ENCODE measurements at regions not wholly inside any gene's neighbourhood (a gene's known extent, or its start where the extent isn't known, plus 50 kb on each side); places are given as distances from the start of the nearest gene placed in this dataset.

DNA sequence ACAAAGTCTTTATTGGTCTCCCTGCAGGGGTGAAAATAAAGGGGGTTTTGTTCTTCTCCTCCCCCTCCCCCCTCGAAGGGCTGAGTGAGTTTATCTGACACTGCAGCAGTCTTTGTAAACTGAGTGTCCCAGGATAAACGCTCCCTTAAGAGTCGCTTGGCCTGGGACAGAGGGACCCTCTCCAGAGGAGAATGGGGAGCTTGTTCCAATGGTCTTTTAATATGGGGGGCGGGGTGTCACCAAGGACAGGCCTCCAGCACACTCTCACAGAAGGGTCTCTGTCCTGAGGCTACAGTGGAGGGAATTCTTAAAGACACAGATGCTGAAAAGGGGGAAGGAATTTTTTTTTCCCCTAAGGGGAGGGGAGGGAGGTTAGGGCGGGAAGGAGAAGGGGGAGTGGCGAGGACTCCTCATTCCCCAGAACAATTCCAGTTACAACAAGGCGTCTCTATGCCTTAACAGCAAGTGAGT, 455.5 kb downstream of the SOX9 start:
- Histone ChIP-seq H3K27ac (no peak overlapping the region), H3K36me3 (no peaks in the 10 kb centered on the region), H3K4me1 (no peaks in the 10 kb centered on the region), H3K4me3 (no peak overlapping the region), H3K9me3 (no peaks in the 10 kb centered on the region), H3K27me3 (no peaks in the 10 kb centered on the region)
- TF ChIP-seq, protein P1, sequence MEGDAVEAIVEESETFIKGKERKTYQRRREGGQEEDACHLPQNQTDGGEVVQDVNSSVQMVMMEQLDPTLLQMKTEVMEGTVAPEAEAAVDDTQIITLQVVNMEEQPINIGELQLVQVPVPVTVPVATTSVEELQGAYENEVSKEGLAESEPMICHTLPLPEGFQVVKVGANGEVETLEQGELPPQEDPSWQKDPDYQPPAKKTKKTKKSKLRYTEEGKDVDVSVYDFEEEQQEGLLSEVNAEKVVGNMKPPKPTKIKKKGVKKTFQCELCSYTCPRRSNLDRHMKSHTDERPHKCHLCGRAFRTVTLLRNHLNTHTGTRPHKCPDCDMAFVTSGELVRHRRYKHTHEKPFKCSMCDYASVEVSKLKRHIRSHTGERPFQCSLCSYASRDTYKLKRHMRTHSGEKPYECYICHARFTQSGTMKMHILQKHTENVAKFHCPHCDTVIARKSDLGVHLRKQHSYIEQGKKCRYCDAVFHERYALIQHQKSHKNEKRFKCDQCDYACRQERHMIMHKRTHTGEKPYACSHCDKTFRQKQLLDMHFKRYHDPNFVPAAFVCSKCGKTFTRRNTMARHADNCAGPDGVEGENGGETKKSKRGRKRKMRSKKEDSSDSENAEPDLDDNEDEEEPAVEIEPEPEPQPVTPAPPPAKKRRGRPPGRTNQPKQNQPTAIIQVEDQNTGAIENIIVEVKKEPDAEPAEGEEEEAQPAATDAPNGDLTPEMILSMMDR (IDR thresholded peaks at IDR 0.05) = no peak
- DNase-seq (ENCODE audit: low spot score) = no peak

DNA sequence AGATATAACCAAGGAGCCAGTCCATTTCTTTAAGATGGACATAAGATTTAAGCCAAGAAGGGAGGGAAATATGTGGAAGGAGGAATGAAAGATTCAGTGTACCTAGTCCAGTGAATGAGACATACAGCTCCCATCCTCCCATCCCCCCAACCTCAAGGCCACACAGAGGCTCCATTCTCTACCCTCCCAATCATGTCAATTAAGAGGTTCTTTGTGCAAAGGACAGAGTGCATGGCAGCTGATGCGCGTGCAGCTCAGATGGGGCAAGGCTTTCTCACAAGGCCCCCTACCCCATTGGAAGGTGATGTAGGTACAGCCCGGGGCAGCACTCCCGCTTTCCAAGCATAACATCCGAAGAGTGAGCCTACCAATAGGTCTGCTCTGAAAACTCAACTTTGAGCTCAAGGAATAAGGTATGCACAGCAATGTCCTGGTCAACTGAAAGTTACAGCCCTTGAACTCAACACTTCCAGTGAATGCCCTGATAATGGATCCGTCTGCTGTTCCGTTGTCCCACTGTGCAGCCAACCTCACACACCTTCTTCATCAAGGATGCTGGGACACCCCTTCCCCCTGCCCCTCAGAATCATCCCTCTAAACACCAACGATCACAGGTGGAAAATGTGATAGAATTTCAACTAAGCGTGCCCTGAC, 458.1 kb downstream of the SOX9 start:
- TF ChIP-seq, protein P1 (IDR thresholded peaks at IDR 0.05) = no peak
- no peaks in the 10 kb centered on the region for H3K36me3 ChIP-seq
- no peaks in the 10 kb centered on the region for H3K9me3 ChIP-seq
- no peak overlapping the region for H3K27ac ChIP-seq
- no peaks in the 10 kb centered on the region for H3K4me1 ChIP-seq
- no peak overlapping the region for H3K4me3 ChIP-seq
- H3K27me3 ChIP-seq = no peaks in the 10 kb centered on the region
- no peak for DNase-seq (ENCODE audit: low spot score)

DNA sequence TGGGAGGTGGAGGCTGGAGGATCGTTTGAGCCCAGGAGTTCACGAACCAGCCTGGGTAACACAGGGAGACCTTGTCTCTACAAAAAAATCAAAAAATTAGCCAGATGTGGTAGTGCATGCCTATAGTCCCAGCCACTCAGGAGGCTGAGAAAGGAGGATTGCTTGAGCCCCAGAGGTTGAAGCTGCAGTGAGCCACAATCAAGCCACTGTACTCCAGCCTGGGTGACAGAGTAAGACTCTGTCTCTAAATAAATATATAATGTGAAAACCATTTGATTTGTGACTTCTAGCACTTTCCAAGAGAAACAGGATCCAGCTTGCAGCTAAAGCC, 459.1 kb downstream of the SOX9 start:
- TF ChIP-seq, protein P1 (IDR thresholded peaks at IDR 0.05) = no peak
- Histone ChIP-seq H3K27ac (no peak overlapping the region), H3K27me3 (no peaks in the 10 kb centered on the region)

DNA sequence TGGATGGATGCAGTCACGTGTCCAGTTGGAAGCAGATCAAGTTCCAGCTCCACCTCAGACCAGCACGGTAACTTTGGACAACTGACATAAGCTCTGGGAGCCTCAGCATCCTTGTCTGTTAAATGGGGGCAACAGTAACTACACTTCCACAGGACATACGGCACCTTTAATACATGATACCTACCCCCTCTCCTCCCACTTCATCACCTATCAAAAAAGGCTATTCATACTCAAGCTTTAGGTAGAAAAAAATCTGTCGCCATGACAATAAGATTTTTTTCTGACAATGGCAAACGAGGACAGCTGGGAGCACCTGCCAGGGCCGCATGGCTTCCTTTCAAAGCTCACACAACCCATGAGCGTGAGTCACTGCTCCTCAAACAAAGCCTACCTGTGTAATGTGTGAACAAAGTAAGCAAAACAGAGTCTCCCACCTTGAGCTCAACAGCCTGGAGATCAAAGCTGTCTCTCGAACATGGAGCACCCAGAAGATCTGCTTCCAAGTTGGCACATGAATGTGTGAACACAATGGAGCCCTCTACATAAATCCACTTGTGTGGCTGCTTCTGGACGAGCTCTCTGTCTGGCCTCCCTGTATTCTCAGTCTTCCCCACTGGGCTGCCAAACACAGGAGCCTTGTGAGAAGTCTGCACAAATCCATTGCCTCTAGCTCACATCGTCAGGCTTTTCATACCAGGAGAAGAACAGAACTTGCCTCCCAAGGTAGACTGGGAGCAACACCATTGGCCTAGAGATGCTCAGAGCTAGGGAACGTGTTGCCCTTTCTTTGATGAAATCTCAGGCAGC, 459.7 kb downstream of the SOX9 start:
- TF ChIP-seq, protein P1 (IDR thresholded peaks at IDR 0.05) = no peak
- Histone ChIP-seq H3K9me3 (no peaks in the 10 kb centered on the region), H3K27ac (no peak overlapping the region), H3K36me3 (no peaks in the 10 kb centered on the region), H3K27me3 (no peaks in the 10 kb centered on the region), H3K4me1 (no peaks in the 10 kb centered on the region), H3K4me3 (no peak overlapping the region)
- no peak for DNase-seq (ENCODE audit: low spot score)

More for the DNA sequence above, 459.1 kb downstream of the SOX9 start:
- no peaks in the 10 kb centered on the region for H3K9me3 ChIP-seq
- DNase-seq (ENCODE audit: low spot score) = no peak
- no peaks in the 10 kb centered on the region for H3K4me1 ChIP-seq
- no peaks in the 10 kb centered on the region for H3K36me3 ChIP-seq
- H3K4me3 ChIP-seq = no peak overlapping the region

DNA sequence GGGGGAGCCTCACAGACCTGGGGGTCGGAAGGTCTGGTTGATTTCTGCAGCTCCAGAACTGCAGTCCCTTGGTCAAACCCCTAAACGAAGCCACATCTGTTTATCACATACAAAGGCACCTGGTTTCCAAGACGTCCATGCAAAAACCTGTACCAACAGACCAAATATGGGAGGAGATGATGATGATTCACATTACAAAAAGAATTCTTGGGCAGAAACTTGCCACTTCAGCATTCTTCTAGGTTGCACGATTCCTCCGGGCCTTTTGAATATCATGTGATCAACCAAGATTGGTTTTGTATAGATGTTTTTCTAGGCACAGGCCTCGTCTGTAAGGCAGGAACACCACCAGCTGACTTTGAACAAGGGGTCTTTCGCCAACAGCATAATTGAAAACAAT, 466.3 kb downstream of the SOX9 start:
- no peak for DNase-seq (ENCODE audit: low spot score)
- H3K9me3 ChIP-seq = no peaks in the 10 kb centered on the region
- peaks cover under 1 to 12% of the 10 kb centered on the region in 2 donors for H3K27me3 ChIP-seq
- H3K27ac ChIP-seq = no peak overlapping the region
- H3K4me1 ChIP-seq = peaks cover 0 to 9% of the 10 kb centered on the region in 2 donors
- TF ChIP-seq, protein P1 (IDR thresholded peaks at IDR 0.05) = no peak
- no peaks in the 10 kb centered on the region for H3K36me3 ChIP-seq
- no peak overlapping the region for H3K4me3 ChIP-seq
